ENCODE measurements at regions not wholly inside any gene's neighbourhood (a gene's known extent, or its start where the extent isn't known, plus 50 kb on each side); places are given as distances from the start of the nearest gene placed in this dataset.

DNA sequence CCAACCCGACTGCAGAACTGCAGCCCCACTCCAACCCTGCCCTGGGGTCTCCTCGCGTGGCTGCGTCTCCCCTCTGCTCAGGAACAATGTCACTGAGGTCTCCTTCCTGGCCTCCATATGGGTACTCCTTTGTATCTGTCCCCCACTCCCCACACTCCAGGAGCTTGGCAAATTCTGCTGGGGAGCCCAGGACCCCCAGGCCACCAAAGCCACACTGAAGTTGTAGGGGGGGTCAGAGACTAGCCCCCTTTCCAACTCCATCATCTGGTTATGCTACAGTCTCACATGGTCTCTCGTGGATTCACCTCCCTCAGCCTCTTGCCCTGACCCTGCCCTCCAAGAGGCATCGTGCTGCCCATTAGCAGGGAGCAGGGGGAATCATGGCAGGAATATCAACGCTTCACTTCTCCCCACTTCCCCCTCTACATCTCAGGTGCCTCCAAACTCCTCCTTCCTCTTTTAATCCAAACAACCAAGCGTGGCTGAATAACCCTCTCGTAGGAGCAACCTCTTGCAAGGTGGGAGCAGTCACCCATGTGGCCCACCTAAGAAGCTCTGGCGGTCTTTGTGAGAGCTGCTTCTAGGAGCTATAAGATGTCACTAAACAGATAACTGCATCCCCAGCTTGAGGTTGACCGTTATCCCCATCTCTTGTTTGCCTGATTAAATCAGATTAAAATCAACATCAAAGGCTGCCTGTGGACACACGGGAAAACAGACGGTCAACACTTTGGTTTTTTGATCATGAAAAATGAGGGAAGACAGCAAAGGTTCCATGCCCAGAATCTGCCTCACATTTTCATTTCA lies 86.4 kb downstream of the MIS18A start:
- TF ChIP-seq, protein P1, sequence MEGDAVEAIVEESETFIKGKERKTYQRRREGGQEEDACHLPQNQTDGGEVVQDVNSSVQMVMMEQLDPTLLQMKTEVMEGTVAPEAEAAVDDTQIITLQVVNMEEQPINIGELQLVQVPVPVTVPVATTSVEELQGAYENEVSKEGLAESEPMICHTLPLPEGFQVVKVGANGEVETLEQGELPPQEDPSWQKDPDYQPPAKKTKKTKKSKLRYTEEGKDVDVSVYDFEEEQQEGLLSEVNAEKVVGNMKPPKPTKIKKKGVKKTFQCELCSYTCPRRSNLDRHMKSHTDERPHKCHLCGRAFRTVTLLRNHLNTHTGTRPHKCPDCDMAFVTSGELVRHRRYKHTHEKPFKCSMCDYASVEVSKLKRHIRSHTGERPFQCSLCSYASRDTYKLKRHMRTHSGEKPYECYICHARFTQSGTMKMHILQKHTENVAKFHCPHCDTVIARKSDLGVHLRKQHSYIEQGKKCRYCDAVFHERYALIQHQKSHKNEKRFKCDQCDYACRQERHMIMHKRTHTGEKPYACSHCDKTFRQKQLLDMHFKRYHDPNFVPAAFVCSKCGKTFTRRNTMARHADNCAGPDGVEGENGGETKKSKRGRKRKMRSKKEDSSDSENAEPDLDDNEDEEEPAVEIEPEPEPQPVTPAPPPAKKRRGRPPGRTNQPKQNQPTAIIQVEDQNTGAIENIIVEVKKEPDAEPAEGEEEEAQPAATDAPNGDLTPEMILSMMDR (conservative IDR thresholded peaks at IDR 0.05; ENCODE audit: low read depth, low read length), result no peak
- no peak overlapping the region for H3K4me3 ChIP-seq (ENCODE audit: low read depth, low read length)
- no peak for DNase-seq (ENCODE audit: low read depth)

DNA sequence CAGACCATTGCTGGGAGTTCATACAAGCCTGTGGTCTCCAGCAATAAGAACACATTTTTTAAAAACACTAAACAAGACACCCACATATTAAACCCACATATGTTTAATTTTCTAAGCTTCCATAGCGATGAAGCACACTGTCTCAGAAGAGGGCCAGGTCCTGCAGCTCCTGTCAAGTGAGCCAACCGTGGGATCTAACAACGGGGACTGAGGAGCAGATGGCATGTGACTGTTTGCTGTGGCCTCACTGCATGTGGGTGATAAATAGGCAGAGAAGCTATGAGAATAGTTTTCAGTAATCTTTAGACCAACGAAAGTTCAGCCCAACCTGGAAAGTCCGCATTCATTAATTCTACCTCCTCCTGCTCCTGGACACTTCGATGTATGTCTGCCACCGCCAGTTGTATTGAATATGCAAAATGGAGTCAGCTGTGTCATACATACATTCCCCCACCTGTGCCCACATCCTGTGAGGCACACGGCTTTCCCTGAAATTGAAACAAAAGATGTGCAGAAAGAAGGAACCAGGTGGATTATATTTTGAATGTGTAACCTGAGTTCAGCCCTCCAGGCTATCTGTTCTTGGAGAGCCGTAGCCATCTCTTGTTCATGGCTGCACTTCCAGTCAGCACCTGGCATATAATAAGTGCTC lies 88.2 kb downstream of the MIS18A start:
- DNase-seq (ENCODE audit: low read depth), result no peak
- TF ChIP-seq, protein P1 (conservative IDR thresholded peaks at IDR 0.05; ENCODE audit: low read depth, low read length), result no peak
- no peak overlapping the region for H3K4me3 ChIP-seq (ENCODE audit: low read depth, low read length)

DNA sequence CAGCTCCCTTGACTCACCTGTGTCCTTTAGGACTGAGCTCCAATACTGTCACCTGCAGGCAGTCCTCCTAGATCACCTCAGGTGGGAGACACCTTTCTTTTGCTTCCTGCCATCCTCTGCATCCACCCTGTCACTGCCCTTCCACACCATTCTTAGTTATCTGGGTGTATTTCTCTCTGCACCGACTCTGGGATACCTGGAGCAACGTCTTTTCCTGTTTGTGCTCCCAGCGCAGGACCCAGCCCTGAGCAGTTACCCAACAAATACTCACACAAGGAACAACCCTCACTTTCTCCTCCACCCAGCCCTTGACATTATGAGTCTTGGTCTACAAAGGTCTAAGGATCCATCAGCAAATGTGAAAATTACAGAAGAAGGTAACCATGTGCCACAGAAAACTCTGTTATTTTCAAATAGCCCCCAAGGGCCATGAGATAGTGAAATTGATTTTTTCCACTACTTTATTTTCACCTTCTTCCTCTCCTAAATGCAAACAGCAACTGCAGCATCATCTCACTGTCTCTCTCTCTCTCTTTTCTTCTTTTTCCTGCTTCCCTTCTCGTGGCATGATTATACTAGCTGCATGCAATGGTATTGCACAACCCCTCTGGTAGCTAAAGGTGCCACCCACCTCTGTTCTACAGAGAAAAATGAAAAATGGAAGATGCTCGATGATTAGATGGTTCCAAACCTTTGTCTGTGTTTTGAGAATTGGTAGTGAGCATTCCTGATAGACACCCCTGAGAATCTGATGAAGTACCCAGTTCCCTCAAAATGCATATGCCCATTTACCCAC lies 89.0 kb downstream of the MIS18A start:
- TF ChIP-seq, protein P1 (conservative IDR thresholded peaks at IDR 0.05; ENCODE audit: low read depth, low read length), result no peak
- no peak for DNase-seq (ENCODE audit: low read depth)

DNA sequence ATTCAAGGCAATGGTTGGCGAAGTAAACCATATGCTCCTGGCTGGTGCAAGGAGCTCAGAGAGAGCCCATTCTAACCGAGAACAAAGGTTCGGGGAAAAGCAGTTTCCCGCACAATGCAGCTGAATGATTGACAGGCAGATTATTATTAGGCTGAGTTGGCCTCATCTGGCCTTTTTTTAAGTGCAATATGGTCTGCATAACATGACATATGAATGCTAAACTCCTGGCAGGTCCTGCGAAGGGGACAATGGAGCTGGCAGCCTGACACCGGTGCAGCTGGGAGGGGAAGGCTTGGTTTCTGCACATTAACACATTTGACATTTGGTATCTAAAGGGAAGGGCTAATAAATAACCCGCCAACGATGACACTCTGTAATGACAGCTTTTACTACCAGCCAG lies 92.0 kb downstream of the MIS18A start:
- H3K4me3 ChIP-seq (ENCODE audit: low read depth, low read length), result no peak overlapping the region
- TF ChIP-seq, protein P1 (conservative IDR thresholded peaks at IDR 0.05; ENCODE audit: low read depth, low read length), result no peak
- no peak for DNase-seq (ENCODE audit: low read depth)

More for the DNA sequence above, 89.0 kb downstream of the MIS18A start:
- H3K4me3 ChIP-seq (ENCODE audit: low read depth, low read length), result no peak overlapping the region

DNA sequence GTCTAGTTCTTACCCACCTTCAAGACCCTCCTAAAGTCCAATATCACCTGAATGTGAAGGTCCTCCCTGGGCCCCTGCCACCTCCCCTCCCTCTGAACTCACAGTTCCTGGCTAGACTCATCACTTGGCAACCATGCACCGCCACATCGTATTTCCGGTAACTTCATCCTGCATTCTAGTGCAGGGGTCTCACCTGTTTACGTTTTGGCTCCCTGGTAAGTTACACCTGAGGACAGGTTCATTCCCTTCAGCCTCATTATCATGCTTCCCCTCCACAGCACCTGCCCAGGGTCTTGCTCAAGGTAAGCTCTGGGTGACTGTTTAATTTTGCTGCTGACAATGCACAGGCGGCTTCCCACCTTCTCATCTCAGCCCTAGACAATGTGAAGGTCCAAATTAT lies 93.1 kb downstream of the MIS18A start:
- H3K4me3 ChIP-seq (ENCODE audit: low read depth, low read length), result no peak overlapping the region
- TF ChIP-seq, protein P1 (conservative IDR thresholded peaks at IDR 0.05; ENCODE audit: low read depth, low read length), result no peak
- DNase-seq (ENCODE audit: low read depth), result no peak

DNA sequence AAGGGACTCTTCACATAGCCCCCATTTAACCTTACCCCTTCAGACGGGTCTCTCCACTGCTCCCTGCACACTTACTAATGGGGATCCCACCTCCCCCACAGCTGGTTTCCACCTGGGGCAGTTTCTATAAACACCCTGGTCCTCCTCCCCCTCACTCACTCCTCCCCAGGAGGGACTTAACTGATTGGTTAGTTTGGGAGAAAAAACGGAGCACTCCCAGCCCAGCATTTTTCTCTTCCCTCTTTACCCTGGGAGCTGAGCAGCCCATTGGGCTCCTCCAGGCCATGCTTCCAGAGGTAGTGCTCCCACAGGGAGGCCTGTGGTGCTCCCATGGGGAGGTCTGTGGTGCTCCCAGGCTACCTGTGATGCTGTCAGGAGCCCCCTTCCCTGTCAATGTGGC lies 93.7 kb downstream of the MIS18A start:
- no peak overlapping the region for H3K4me3 ChIP-seq (ENCODE audit: low read depth, low read length)
- TF ChIP-seq, protein P1 (conservative IDR thresholded peaks at IDR 0.05; ENCODE audit: low read depth, low read length), result no peak
- DNase-seq (ENCODE audit: low read depth), result no peak

Data from epithelial cell of proximal tubule (primary cell).